Activated CD4-positive, alpha-beta T cell treated with anti-CD3 and anti-CD28 coated beads, Interleukin-2, Interleukin-4, amounts not matched to agents 100 ng/mL and 50 ng/mL, durations not matched to agents 16 hours and 8 hours (primary cell): ENCODE measurements at regions not wholly inside any gene's neighbourhood (a gene's known extent, or its start where the extent isn't known, plus 50 kb on each side); places are given as distances from the start of the nearest gene placed in this dataset.

Source experiments
- DNase-seq: peaks from one replicate; pipeline ENCODE4 v3.0.0-alpha.2; 2020; ENCODE audit warnings: low spot score

DNA sequence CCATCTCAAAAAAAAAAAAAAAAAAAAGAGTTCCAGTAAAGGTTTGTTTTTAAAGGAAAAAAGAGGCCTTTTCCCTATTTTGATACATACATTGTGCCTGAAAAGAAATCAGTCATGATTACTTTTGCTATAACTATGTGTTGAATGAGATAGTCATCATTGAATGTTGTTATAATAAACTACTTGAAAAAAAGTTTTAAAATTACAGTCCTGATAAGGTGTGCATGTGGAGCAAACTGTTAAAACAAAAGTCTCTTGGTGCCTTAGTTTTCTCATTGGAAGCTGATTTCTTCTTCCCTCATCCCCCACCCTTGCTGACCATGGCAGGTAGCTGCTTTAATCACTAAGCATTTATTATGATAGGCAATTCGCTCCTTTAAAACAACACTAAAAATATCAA lies 172.3 kb upstream of the TBCA start:
- no peak for DNase-seq

DNA sequence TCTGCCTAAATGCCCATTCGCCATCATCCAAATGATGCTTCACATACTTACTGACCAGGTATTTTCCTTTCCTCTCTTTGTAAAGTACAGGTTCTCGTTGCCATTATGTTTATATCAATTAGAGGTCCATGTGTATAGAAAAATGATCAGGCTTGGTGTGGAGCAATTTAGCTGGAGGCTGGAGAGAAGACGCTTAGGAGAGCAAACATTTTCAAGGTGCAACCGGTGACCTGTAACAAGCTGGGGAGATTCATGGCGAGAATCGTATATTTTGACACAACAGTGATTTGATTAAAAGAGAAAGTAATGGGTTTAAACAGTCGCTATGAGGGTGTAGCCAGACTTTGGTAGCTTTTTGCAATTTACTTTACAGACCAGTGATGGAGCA lies 170.9 kb upstream of the TBCA start:
- DNase-seq, result no peak

DNA sequence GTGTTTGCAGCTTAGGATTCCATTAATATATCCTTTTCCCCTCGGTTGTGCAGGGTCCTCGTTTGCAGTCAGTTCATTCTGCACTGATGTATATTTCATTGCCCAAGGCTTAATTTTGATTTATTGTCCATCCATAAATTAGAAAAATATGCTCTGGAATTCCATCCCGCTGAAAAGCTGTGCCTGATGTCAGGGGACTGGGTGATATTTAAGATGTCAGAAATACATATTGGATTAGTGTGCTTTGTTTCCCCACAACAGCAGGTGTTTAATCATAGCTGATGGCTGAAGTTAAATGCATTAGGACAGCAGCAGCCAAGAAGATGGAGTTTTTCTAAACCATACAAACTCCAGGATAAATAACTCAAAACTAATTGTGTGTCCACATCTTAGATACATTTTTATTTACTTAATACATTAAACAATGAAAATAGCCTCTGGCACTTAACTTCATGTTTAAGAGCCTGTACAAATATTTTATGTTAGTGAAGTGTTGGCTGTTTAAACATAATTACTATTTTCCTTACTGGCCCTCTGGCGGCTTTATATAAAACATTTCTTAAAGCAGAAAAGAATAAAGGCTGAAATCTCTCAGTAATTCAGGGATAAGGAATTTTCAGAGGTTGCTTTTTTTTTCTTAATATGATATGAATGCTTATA lies 170.4 kb upstream of the TBCA start:
- DNase-seq, result no peak

DNA sequence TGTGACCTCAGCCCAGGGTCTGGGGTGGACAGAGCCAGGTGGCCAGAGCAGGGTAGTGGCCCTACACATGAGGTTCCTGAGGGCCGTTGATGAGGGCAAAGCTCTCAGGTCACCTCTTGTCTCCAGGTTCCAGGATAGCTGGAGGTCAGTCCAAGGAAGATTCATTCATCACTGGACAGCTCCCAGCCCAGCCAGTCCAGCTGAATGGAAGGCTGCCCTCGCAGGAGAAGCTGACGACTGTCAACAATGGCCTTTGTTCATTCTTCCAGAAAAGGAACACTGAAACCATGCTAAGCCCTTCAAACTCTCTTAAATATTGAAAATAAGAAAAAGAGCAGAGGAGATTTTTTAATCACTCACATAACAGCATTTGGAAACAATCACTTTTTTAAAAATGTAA lies 169.7 kb upstream of the TBCA start:
- no peak for DNase-seq

DNA sequence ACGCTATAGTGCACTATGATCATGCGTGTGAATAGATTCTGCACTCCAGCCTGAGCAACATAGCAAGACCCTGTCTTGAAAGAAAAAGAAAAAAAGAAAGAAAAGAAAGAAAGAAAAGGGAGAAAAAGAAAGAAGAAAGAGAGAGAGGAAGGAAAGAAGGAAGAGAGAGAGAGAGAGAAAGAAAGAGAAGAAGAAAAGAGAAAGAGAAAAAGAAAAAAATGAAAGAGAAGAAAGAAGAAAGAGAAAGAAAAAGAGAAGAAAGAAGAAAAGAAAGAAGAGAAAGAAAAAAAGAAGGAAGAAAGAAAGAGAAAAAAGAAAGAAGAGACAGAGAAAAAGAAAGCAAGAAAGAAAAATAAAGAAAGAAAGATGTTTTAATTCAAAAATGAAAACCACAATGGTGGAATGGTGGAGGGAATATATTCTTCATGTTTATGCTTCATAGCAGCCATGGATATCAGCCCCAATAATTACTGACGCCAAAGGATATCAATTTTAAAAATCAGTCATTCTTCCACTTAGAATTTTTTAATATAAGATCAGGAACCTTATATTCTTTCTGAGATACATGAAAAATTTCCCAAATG lies 168.7 kb upstream of the TBCA start:
- no peak for DNase-seq

DNA sequence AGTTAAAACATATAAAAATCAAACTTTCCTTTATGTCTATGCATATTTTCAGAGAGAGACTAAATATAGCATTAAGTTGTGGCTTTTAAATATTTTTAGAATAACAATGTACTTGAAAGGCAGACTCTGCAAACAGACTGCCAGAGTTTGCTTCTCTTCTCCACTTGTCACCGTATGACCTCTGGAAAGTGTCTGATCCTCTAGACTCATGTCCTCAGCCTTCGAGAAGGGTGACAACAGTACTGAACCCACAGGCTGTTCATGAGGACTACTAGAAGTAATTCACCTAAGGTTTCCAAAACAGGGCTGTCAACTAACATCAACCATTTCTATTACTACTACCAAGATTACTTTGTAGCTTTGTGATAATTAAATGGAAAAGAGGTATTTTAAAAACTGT lies 167.7 kb upstream of the TBCA start:
- no peak for DNase-seq

DNA sequence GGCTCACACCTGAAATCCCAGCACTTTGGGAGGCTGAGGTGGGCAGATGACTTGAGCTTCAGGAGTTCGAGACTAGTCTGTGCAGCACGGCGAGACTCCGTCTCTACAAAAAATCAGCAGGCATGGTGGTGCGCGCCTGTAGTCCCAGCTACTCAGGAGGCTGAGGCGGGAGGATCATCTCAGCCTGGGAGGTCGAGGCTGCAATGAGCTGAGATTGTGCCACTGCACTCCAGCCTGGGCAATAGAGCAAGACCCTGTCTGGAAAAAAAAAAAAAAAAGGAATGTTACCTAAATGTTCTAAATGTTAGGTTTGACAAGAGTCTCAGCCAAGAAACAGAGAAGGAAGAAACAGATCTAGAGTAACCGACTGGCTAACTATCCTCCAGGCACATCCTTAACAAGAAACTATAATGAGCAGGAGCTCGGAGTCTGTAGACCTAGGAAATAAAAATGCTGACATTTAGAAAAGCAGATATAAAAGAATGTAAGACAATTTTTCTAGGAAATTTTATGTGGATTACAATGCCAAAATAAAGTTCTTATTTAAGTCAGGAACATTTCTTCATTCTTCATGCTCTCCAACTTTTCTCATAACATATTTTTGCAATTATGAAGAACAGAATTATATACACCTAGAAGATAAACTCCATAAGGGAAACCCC lies 166.6 kb upstream of the TBCA start:
- DNase-seq, result no peak

DNA sequence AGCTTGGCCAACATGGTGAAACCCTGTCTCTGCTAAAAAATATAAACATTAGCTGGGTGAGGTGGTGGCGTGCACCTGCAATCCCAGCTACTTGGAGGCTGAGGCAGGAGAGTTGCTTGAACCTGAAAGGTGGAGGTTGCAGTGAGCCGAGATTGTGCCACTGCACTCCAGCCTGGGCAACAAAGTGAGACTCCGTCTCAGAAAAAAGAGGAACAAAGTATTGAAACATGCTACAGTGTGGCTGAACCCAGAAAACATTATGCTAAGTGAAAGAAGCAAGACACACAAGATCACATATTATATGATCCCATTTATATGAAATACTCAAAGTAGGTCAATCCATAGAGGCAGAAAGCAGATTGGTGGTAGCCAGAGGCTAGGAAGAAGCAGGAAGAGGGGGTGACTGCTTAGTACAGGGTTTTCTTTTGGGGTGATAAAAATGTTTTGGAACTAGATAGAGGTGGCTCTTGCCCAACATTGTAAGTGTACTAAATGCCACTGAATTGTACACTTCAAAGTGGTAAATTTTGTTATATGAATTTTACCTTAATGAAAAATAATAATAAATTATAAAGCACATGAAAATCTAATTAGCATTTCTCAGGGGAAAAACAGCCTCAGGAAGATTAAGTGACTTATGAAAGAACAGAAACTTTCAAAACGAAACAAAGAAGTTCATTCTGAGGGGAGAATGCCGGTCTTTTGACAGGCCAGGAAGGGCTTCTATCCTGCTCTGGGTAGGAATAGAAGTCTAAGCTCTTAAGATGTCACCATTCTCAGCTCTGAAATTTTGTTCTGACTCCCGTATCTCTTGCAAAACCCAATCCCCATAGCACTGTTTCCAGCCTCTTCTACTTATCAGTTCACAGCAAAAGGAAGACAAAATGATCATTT lies 161.1 kb upstream of the TBCA start:
- DNase-seq, result no peak

DNA sequence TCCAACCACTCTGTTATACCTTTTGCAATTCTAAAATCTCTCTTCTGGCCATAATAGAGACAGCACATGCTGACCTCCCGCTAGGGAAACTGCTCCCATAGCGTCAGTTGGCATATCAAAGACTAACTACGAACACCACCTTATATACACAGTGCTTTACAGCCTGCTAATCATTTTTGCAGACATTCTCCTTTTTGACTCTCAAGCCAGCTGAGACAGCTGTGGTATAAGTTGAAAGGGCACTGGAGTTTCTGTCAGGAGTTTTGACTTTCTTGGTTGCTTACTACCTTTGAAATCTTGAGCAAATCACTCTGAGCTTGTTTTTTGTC lies 160.2 kb upstream of the TBCA start:
- no peak for DNase-seq

DNA sequence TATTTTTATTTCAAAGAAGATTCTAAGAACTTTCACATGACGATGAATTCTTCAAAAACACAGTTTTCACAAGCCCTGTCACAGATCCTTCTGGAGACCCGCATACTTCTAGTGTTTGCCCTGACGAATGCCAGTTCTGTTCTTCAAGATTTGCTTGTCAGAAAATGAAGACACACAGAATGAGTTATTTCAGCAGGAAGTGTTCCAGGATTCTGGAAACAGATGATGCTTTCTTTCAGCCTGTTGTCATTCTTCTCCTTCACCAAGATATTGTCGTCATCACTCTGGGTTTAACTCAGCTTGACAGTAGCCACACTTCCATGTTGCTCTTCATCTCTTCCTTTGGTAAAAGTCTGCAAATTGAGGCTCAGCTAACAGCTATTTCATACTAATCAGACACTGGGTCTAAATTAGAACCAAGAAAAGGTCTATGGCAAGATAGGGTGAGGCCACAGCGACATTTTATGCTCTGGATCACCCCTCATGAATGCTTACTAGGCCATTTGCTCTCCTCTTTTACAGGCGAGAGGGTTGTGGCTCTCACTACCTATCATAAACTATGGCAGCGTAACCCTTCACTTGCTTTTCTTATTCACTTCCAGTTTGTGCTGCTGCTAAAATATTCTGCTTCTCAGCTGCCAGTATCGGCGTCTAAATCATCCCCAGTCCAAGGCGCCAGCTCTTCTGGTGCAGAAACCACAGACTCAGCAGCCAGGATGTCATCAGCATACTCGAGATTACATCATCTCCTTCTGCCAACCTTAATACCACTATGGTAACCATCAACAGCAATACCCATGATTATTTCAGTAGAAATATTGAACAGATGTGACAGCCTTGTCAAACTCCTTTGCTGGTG lies 159.6 kb upstream of the TBCA start:
- DNase-seq, result peak; percentile 59

DNA sequence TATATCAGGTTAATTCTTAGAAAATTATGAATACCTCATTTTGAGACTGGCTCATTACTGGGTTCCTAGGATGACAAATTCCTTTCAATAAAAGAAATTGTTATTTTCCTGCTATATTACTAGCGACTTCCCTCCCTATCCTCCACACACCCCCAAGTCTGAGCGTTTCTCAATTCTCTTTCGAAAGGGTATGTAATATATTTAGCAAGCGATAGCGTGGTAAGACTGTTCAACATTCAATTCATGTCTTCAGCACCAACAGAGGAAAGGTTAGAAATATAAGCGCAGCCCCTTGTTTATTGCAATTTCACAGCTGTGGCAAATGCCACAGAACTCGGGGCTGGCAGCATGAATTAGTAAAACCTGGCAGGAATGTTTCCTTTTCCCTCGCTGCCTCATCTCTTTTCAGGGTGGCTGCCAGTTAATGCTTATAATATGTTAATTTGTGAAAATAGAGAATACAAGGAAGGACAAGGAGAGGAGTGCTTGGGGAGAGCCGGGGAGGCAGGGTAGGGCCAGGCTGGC lies 152.7 kb upstream of the TBCA start:
- DNase-seq, result no peak

DNA sequence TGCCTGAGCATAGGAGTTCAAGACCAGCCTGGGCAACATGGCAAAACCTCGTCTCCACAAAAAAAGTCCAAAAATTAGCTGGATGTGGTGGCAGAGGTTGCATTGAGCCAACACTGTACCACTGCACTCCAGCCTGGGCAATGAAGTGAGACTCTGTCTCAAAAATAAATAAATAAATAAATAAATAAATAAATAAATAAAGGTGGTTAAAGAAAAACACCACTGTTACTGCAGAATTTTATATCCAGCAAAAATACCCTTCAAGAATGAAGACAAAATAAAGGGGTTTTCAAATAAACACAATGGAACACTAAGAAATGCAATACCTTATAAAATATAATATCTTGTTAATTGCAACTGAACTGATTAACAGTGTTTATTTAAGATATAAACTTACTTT lies 150.2 kb upstream of the TBCA start:
- no peak for DNase-seq

DNA sequence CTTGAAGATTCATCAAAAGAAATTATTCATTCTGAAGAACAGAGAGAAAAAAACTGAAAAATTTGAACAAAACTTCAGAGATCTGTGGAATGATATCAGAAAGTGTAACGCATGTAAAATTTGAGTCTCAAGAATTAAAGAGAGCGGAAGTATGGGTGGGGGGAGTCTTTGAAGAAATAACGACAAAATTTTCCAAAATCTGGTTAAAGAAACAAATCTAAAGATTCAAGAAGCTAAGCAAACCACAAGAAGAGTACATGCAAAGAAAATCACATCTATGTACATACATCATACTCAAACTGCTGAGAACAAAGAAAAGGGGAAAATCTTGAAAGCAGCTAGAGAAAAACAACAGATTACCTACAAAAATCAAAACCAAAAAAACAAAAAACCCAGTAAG lies 149.4 kb upstream of the TBCA start:
- DNase-seq, result no peak

DNA sequence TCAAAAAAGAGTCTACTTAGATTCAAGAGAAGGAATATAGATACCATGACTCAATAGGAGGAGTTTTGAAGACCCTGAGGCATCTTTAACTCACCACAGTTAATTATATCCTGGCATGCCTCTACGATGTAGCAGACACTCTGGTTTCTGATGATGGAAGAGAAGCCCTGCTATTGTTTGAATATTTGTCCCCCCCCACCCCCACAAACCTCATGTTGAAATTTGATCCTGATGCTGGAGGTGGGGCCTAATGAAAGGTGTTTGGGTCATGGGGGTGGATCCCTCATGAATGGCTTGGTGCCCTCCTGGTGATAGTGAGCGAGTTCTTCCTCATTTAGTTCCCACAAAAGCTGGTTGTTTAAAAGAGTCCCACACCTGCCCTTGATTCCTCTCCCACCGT lies 147.9 kb upstream of the TBCA start:
- DNase-seq, result no peak

DNA sequence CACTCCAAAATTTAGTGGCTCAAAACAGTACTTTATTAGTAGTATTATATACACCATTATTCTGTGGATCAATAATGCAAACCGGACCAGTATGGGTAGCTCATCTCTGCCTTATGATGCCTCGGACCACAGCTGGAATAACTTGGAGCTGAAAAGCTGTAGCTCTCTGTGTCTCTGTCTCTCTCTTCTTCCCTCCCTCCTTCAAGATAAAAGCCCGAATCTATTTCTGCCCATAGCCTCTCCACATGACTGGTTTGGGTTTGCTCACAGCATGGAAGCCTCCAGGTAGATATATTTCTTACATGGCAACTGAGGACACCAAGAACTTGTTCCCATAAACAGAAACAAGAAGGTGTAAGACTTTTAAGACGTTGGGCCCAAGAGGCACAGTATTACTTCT lies 147.5 kb upstream of the TBCA start:
- no peak for DNase-seq

DNA sequence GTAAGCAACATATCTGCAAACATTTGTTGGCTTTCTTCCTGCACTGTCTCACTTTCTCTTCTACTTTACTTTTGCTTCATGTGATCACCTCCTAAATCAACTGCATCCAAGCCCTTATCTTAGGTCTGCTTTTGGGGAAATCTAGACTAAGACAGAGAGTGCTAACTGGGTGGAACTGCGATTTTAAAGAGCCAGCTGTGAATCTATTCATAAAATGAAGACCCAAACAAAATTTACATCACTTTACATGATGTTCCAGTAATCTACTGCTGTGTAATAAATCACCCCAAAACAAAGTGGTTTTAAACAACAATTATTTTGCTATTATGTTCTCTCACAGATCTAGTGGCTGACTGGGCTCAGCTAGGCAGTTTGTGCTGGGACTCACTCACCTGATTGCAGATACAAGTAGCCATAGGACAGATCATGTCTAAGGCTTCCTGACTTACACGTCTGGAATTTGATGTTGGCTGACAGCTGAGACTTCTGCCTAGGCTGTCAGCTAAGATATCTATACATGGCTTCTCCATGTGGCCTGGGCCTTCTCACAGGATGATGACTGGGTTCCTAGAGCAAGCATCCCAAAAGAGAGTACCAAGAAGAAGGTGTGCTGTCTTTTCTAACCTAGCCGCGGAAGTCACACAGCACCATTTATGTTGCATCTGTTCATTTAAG lies 145.1 kb upstream of the TBCA start:
- no peak for DNase-seq

DNA sequence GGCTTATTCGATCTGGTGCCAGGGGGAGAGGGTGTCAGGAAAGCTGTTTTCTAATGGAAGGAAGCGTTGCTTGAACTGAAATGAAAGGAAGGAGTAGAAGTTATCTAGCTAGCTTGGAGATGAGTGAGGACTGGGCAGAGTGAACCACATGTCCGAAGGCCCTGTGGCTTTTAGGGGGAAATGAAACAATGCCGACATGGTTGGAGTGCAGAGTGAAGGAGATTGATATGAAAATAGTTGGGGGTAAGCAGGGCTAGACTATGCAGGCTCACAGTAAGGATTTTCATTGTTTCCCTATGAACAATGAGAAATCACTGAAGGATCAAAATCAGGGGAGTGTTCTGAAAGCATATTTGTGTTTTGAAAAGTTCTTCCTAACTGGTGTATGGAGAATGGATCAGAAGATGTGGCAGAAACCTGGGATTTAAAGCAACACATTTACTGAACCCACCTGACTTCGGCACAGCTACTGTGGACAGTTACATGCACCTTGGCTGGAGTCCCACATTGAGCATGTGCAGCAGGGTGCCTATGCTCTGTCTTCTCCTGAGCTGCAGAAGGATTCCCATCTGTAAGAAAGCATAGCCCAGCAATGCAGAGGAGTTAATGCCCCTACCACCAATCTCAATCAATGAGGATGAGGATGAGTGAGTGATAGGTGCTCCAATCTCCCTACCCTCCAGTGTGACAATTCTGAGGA lies 144.4 kb upstream of the TBCA start:
- no peak for DNase-seq

DNA sequence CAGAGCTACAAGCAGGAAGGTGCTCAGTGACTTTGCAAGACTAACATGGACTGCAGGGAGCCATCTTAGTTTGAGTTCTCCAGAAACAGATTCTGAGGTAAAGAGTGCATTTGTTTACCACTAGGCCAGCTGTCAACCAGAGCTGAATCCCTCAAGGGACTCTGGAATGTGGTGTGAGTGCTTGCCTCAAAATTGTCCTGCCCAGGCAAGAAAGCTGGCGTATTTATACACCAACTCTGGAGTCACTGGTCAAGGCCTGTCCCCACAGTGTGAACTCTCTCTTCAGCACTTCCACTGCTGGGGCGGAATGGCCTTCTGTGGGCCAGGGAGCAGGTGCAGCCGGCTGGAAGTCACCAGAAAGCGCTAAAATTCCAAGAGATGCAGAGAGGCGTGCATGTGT lies 139.2 kb upstream of the TBCA start:
- DNase-seq, result no peak

DNA sequence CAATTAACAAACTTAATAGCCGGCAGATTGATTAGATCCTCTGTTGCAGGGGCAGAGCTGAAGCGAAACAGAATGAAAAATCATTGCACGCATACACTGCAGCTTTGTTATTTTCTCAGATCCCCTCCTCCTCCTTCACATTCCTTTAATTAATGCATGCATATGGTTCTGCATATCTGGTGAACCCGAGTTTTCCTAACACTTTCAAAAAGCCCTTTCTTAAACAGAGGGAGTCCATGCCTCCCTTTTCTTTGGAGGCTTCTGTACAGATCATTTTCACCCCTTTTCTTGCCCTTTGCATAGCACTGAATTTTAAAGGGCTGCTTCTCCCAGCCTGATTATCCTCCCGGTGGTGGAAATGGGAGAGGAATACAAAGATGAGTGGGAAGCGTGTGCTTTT lies 136.6 kb upstream of the TBCA start:
- DNase-seq, result no peak

DNA sequence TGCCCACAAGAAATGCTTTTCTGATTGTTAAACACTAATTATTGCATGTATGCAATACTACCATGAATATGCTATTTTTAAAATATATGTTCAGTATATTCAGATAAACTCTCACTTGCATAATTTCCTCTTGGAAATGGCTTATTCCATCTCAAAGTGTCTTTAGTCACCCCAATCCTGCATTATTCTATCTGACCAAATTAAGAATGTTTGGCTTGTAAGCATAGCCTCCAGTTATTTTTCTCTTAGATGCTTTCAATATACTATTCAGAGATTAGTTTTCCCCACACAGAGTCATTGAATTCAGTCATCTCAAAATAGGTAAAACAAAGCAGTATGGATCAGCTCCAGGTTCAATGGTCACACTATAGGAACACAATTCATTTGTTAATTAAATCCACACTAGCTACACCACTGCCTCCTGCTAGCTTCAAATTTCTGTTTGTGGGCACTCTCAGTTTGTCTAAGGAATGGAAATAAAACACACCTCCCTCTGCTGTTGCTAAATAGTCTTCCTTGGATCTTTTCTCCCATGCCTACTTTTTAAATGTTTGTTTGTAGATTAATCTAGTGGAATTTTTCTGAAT lies 134.6 kb upstream of the TBCA start:
- no peak for DNase-seq
